ENCODE measurements at regions not wholly inside any gene's neighbourhood (a gene's known extent, or its start where the extent isn't known, plus 50 kb on each side); places are given as distances from the start of the nearest gene placed in this dataset.

DNA sequence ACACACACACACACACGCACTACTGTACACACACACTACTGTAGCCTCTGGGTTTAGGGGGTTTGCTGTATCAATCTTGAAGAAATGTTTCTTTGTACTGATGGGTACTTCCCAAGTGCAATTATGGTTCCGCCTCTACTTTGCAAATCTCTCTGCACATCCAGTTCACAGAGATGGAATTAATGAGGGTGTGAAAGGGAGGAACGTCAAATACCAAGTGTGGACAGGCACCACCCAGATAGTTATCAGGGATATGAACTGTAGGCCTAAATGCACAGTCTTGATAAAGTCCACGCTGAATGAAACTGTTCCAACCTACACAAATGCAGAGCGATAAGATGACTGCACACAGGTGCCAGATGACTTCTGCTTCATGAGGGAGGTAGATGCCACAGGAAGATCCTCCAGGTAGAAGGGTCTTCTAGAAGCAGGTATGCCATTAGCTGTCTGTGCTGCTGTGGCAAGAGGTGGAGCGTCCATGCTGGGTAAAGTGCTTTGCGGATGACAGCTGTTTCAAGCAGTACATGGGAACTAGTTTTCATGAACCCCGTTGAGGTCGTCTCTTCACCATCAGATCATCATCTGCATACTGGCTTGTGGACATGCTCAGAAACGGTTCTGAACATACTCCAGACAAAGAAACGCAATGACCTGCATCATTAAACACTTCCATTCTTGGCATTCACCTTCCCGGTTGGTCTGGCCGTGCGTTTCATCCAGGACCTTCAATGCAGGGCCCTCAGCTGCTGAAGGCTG lies 314.3 kb upstream of the RTL1 start:
- no peak for DNase-seq (ENCODE audit: low read depth)
- TF ChIP-seq, protein P1, sequence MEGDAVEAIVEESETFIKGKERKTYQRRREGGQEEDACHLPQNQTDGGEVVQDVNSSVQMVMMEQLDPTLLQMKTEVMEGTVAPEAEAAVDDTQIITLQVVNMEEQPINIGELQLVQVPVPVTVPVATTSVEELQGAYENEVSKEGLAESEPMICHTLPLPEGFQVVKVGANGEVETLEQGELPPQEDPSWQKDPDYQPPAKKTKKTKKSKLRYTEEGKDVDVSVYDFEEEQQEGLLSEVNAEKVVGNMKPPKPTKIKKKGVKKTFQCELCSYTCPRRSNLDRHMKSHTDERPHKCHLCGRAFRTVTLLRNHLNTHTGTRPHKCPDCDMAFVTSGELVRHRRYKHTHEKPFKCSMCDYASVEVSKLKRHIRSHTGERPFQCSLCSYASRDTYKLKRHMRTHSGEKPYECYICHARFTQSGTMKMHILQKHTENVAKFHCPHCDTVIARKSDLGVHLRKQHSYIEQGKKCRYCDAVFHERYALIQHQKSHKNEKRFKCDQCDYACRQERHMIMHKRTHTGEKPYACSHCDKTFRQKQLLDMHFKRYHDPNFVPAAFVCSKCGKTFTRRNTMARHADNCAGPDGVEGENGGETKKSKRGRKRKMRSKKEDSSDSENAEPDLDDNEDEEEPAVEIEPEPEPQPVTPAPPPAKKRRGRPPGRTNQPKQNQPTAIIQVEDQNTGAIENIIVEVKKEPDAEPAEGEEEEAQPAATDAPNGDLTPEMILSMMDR (IDR thresholded peaks at IDR 0.05; ENCODE audit: insufficient read depth, low read length, poor library complexity, severe bottlenecking), result no peak
- no peaks in the 10 kb centered on the region for H3K27me3 ChIP-seq (ENCODE audit: control insufficient read depth, insufficient read depth, low read length)
- H3K36me3 ChIP-seq (ENCODE audit: control insufficient read depth, insufficient read depth, low read length), result no peaks in the 10 kb centered on the region
- H3K4me3 ChIP-seq (ENCODE audit: low read depth, low read length), result no peak overlapping the region

DNA sequence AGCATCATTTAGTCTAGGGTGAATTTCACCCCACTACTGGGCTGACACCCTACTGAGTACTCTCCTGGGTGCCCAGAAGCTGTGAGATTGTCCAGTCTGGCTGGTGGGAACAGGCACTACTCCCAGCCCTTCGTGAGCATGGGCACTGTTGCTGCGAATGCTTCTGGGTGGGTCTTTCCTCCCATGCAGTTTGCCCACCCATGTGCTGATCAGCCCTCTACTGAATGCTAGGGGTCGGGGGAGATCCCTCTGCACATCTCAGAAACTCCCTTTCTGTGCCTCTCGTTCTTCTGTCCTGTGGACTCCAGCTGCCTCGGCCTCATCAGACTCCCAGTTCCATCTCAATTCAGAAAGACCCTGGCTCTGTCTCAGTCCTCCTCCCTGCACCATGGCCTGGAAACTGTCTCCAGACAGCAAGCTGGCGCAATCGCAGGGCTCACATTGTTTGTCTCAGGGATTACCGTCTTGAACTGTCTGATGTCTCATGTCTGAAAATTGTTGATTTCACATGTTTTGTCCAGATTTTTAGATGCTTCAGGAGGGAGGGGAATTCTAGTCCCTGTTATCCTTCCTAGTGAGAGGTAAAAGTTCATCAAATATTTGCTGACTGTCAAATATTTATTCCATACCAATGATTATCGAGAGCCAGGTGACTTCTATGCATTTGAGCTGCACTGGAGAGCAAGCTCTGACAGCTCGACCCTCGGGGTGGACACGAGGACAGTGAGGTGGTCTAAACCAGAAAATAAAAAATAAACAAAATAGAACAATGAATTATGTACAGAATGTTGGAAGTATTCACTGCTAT lies 316.6 kb upstream of the RTL1 start:
- TF ChIP-seq, protein P1 (IDR thresholded peaks at IDR 0.05; ENCODE audit: insufficient read depth, low read length, poor library complexity, severe bottlenecking), result no peak
- no peak for DNase-seq (ENCODE audit: low read depth)
- H3K27me3 ChIP-seq (ENCODE audit: control insufficient read depth, insufficient read depth, low read length), result no peaks in the 10 kb centered on the region
- H3K4me3 ChIP-seq (ENCODE audit: low read depth, low read length), result no peak overlapping the region
- no peaks in the 10 kb centered on the region for H3K36me3 ChIP-seq (ENCODE audit: control insufficient read depth, insufficient read depth, low read length)

DNA sequence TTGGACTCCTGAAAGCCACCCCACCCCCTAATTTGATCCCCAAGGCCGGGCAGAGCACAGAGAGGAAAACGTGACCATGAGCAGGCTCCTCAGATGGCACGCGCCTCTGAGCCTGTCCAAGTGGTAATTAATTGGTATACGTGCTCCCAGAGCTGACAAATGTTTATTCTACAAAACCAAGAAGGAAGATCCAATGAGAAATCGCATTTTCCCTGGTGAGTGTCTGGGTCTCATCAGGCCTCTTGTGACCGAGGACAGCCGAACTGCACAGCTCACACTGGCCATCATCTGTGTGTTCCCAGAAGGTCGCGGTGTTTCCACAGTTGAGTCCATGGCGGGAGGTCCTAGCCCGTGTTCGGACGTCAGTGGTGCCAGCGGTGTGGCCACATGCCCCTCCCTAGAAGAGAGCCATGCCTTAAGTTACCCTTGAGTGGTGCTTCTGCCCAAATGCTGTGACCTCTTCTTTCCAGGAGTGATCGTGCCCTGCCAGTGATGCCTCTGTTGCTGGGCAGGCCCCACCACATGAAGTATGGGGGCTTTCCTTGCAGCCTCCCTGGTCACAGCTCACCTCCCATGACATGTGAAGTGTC lies 317.5 kb upstream of the RTL1 start:
- TF ChIP-seq, protein P1 (IDR thresholded peaks at IDR 0.05; ENCODE audit: insufficient read depth, low read length, poor library complexity, severe bottlenecking), result no peak
- Histone ChIP-seq H3K36me3 (ENCODE audit: control insufficient read depth, insufficient read depth, low read length) (no peaks in the 10 kb centered on the region), H3K4me3 (ENCODE audit: low read depth, low read length) (no peak overlapping the region), H3K27me3 (ENCODE audit: control insufficient read depth, insufficient read depth, low read length) (no peaks in the 10 kb centered on the region)
- no peak for DNase-seq (ENCODE audit: low read depth)

DNA sequence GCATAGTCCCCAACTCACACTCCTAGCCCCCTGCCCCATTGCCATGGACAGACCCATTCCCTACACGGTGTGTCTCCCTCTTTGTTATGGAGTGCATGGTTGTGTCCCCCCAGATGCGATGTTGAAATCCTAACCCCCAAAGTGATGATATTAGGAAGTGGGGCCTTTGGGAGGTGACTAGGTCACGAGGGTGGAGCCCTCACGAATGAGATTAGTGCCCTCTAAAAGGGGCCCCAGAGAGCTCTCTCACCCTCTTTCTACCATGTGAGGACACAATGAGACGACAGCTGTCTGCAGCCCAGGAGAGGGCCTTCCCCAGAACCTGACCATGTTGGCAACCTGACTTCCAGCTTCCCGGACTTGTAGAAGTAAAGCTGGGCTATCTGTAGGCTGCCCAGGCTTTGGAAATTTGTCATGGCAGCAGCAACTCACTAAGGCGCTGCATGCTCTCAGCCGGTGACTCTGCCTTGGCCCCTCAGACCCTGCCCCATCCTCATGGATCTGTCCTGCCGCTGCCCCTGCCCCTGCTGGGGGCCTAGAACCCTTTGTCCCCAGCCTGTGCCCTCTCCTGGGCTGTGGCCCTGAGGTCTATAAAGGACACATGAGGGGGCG lies 318.1 kb upstream of the RTL1 start:
- TF ChIP-seq, protein P1 (IDR thresholded peaks at IDR 0.05; ENCODE audit: insufficient read depth, low read length, poor library complexity, severe bottlenecking), result no peak
- Histone ChIP-seq H3K4me3 (ENCODE audit: low read depth, low read length) (no peak overlapping the region), H3K27me3 (ENCODE audit: control insufficient read depth, insufficient read depth, low read length) (no peaks in the 10 kb centered on the region), H3K36me3 (ENCODE audit: control insufficient read depth, insufficient read depth, low read length) (no peaks in the 10 kb centered on the region)
- no peak for DNase-seq (ENCODE audit: low read depth)

DNA sequence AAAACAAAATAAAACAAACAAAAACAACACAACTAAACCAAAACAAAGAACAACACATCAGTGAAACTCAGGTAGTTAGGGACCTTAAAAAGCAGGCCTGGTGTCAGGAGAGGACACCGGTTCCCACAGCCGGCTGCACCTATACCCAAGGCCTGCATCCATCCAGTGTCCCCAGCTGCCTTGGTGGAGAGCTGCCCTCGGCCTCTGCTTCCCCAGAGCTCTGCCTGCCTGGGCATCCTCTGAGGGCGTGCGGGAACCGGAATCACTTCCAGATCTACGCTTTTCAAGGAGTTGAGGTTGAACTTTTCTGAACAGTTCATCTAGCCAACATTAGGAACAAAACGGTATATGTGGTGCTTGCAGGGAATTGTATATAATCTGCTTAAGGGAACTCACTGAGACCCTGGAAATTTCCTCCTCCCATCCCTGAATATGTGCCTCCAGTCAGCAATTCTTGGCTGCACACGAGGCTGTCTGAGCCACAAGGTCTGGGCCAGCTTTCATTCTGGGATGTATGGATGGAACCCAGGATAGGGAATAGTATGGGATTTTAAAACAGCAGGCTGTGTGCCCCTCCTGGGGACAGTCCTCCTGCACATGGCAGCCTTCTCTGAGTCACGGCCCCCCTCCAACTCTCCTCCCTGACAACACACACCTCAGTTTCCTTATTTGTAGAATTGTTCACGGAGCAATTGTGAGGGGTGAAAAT lies 319.0 kb upstream of the RTL1 start:
- TF ChIP-seq, protein P1 (IDR thresholded peaks at IDR 0.05; ENCODE audit: insufficient read depth, low read length, poor library complexity, severe bottlenecking), result no peak
- Histone ChIP-seq H3K4me3 (ENCODE audit: low read depth, low read length) (no peak overlapping the region), H3K27me3 (ENCODE audit: control insufficient read depth, insufficient read depth, low read length) (no peaks in the 10 kb centered on the region), H3K36me3 (ENCODE audit: control insufficient read depth, insufficient read depth, low read length) (no peaks in the 10 kb centered on the region)
- DNase-seq (ENCODE audit: low read depth), result no peak

Measured in kidney epithelial cell (primary cell).